K562 (cell line): ENCODE measurements at regions not wholly inside any gene's neighbourhood (a gene's known extent, or its start where the extent isn't known, plus 50 kb on each side); places are given as distances from the start of the nearest gene placed in this dataset.

Source experiments
- ADNP ChIP-seq: fragments of 200-800 bp; sonication (Bioruptor generic); IDR thresholded peaks from 2 replicates; pipeline ENCODE4 v1.6.1; 2016; ENCODE audit warnings: missing genetic modification characterization, missing compliant biosample characterization
- ZFP30 ChIP-seq: fragments of 250-450 bp; sonication (Bioruptor Pico); IDR thresholded peaks from 2 replicates; pipeline ENCODE4 v1.8.0; 2022; ENCODE audit warnings: moderate library complexity, mild to moderate bottlenecking, inconsistent platforms, borderline replicate concordance

DNA sequence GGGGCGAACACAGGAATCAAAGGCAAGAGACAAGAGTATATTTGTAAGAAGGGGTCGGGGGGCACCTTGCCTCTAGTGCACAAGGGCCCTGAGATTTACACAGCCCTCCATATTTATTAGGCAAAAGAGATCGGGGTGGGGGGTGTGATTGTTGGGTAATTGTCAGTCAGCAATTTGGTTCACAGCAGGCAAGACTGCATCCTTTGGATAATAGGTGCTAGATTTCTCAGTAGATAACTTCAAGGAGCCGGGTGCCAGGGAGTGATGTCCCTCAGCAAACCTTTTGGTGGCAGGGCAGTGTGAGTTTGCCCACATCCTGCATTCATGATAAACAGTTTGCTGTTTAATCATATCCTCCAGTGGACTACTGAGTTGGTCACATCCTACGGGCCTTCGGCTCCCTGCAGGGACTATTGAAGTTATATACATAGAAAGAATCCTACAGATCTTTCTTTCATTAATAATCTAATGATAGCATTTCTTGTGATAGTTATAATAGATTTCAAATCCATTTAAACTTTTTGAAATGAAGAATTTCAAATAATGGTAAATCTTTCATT is 178.5 kb downstream of the GNAI1 start:
- TF ChIP-seq ZFP30 (CRISPR knock-in tag), result no peak
- no peak for TF ChIP-seq ADNP (tag)
